ENCODE measurements at regions not wholly inside any gene's neighbourhood (a gene's known extent, or its start where the extent isn't known, plus 50 kb on each side); places are given as distances from the start of the nearest gene placed in this dataset.
A peak's percentile ranks its signal among the peaks of the same experiment; 100 is the strongest.

GRCh38 chr2:40935349-40935748 lies 483.5 kb upstream of the SLC8A1 start:
- H3K36me3 Mint-ChIP-seq: no peaks in the 10 kb centered on the region
- TF ChIP-seq CTCF (conservative IDR thresholded peaks at IDR 0.05): peak; percentile 32
- no peak overlapping the region for H3K27ac Mint-ChIP-seq
- no peaks in the 10 kb centered on the region for H3K27me3 Mint-ChIP-seq
- no peak overlapping the region for H3K4me3 Mint-ChIP-seq
- no peaks in the 10 kb centered on the region for H3K9me3 Mint-ChIP-seq
- DNase-seq (ENCODE audit: extremely low spot score, unreplicated experiment): no peak
- no peaks in the 10 kb centered on the region for H3K4me1 Mint-ChIP-seq (ENCODE audit: unreplicated experiment)

- no peaks in the 10 kb centered on the region for H3K9me3 Mint-ChIP-seq
- H3K4me1 Mint-ChIP-seq (ENCODE audit: unreplicated experiment): no peaks in the 10 kb centered on the region
- H3K36me3 Mint-ChIP-seq: peaks cover 3% of the 10 kb centered on the region
- no peak overlapping the region for H3K4me3 Mint-ChIP-seq
- H3K27me3 Mint-ChIP-seq: no peaks in the 10 kb centered on the region
- no peak for DNase-seq (ENCODE audit: extremely low spot score, unreplicated experiment)
- no peak for TF ChIP-seq CTCF (conservative IDR thresholded peaks at IDR 0.05)
- H3K27ac Mint-ChIP-seq: no peak overlapping the region
These were observed 485.4 kb upstream of the SLC8A1 start for GRCh38 chr2:40937284-40937683.

GRCh38 chr2:40953341-40953740 lies 501.5 kb upstream of the SLC8A1 start:
- H3K4me1 Mint-ChIP-seq (ENCODE audit: unreplicated experiment): no peaks in the 10 kb centered on the region
- no peak for DNase-seq (ENCODE audit: extremely low spot score, unreplicated experiment)
- peaks cover 6% of the 10 kb centered on the region for H3K9me3 Mint-ChIP-seq
- H3K27ac Mint-ChIP-seq: no peak overlapping the region
- H3K4me3 Mint-ChIP-seq: no peak overlapping the region
- H3K36me3 Mint-ChIP-seq: no peaks in the 10 kb centered on the region
- H3K27me3 Mint-ChIP-seq: no peaks in the 10 kb centered on the region
- TF ChIP-seq CTCF (conservative IDR thresholded peaks at IDR 0.05): no peak

GRCh38 chr2:40955042-40955441 lies 503.2 kb upstream of the SLC8A1 start:
- H3K4me1 Mint-ChIP-seq (ENCODE audit: unreplicated experiment): no peaks in the 10 kb centered on the region
- H3K4me3 Mint-ChIP-seq: peak overlapping the region; percentile 5
- DNase-seq (ENCODE audit: extremely low spot score, unreplicated experiment): no peak
- no peaks in the 10 kb centered on the region for H3K36me3 Mint-ChIP-seq
- no peaks in the 10 kb centered on the region for H3K27me3 Mint-ChIP-seq
- peaks cover 6% of the 10 kb centered on the region for H3K9me3 Mint-ChIP-seq
- no peak overlapping the region for H3K27ac Mint-ChIP-seq
- TF ChIP-seq CTCF (conservative IDR thresholded peaks at IDR 0.05): no peak

- peaks cover 6% of the 10 kb centered on the region for H3K9me3 Mint-ChIP-seq
- no peaks in the 10 kb centered on the region for H3K4me1 Mint-ChIP-seq (ENCODE audit: unreplicated experiment)
- no peaks in the 10 kb centered on the region for H3K36me3 Mint-ChIP-seq
- H3K27ac Mint-ChIP-seq: no peak overlapping the region
- no peak for TF ChIP-seq CTCF (conservative IDR thresholded peaks at IDR 0.05)
- H3K4me3 Mint-ChIP-seq: no peak overlapping the region
- H3K27me3 Mint-ChIP-seq: no peaks in the 10 kb centered on the region
- DNase-seq (ENCODE audit: extremely low spot score, unreplicated experiment): no peak
These were observed 503.7 kb upstream of the SLC8A1 start for GRCh38 chr2:40955635-40956034.

- Mint-ChIP-seq H3K36me3 (no peaks in the 10 kb centered on the region), H3K27ac (no peak overlapping the region), H3K27me3 (no peaks in the 10 kb centered on the region), H3K9me3 (peaks cover 6% of the 10 kb centered on the region), H3K4me1 (ENCODE audit: unreplicated experiment) (peaks cover 5% of the 10 kb centered on the region), H3K4me3 (no peak overlapping the region)
- TF ChIP-seq CTCF (conservative IDR thresholded peaks at IDR 0.05): no peak
- no peak for DNase-seq (ENCODE audit: extremely low spot score, unreplicated experiment)
These were observed 505.6 kb upstream of the SLC8A1 start for GRCh38 chr2:40957508-40957907.

Measured in type B pancreatic cell (in vitro differentiated cells).